NCI-H526 treated with DMSO at 0.1 percent for 48 hours (cell line): ENCODE measurements at regions not wholly inside any gene's neighbourhood (a gene's known extent, or its start where the extent isn't known, plus 50 kb on each side); places are given as distances from the start of the nearest gene placed in this dataset.

ENCODE experiments used
- DNase-seq: peaks from one replicate; lab custom pipeline; 2025; lab: John Stamatoyannopoulos, UW

DNA sequence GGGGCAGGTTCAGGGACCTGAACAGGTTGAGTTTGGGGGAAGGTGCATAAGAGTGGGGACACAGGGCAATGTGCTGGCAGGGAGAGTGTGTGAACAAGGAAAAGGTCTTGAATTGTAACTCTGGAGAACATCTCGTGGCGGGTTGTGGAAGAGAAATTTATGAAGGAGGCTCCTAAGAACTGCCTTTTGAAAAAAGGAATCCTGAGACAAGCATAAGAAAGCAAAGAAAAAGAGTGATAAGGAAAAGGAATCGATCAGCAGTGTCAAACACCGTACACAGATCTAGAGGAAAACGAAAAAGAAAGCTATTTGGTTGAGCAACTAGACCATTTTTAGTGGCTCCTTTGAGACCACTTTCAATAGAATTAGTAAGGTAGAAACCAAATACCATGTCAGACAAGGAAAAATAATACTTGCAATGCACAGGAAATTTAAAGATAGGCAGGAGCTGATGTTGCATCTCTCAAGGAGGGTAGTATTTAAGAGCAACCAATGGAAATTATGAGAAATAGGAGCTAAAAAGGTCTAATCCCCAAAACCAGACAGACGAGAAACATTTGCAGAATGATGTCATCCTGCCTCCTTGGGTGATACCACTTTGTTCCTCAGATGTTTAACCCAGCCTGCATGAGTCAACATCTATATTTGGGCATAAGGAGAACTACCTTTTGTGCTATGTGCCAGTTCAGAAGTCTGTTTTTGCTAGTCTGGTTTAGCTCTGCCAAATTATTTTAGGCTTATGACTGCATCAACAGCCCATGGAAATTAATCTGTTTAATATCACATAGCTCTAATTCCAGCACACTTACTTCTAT is 64.5 kb upstream of the STK38L start:
- DNase-seq = no peak

- DNase-seq = no peak
Observed at GRCh38 chr12:27180906-27181505, 63.1 kb upstream of the STK38L start.

DNA sequence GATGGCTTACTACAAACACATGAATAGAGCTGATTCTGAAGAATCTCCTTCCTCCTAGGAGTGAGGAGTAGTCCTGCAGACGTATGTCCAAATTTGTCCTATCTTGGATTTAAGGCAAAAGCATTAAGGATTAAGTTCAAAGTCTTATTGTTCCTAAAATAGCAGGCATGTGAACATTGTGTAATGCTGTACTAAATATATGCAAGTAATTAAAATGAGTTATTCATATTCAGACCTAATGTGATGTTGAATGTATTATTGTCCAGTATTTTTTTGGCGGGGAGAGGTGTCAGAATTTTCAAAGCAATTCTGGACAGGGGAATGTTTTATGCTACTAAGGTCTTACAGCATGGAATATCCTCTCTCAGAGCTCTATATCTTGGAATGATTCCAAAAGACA is 60.7 kb upstream of the STK38L start:
- no peak for DNase-seq

GRCh38 chr12:27185234-27186021 is 58.7 kb upstream of the STK38L start:
- no peak for DNase-seq

- no peak for DNase-seq
Observed at GRCh38 chr12:27186022-27186839, 57.9 kb upstream of the STK38L start.

GRCh38 chr12:27187697-27188096 is 56.4 kb upstream of the STK38L start:
- no peak for DNase-seq

GRCh38 chr12:27190761-27191160 is 53.3 kb upstream of the STK38L start:
- no peak for DNase-seq

DNA sequence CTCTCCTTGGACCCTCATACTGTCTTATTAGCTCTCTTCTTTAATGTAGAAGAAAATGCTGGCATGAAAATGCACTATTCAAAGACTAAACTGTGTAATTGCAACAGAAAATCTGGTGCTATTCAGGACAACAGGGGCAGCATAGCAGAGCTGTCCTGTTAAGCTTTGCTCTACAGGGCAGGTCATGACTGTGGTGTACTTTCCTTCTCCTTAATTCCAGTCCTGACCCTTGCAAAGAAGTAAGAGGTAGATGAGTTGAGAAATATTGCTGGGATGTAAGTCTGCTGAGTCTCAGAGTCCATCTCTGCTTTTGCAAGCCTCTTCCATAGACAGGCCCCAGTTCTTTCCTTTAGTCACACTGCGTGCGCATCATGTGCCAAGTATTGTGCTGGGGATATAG is 52.6 kb upstream of the STK38L start:
- no peak for DNase-seq

- no peak for DNase-seq
Observed at GRCh38 chr12:27192118-27192802, 51.8 kb upstream of the STK38L start.

DNA sequence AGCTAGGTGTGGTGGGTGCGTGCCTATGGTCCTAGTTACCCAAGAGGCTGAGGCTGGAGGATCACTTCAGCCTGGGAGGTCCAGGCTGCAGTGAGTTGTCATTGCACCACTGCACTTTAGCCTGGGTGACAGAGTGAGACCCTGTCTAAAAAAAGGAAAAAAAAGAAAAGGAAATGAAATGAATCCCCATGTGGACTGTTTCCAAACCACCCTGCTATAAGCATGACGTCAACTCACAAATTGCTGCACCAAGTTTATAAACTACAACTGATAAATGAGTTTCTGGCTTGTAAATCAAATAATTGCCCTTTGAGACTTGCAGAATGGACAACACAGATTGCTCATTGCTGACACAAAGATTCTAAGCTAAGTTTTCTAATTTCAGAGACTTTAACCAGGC is 51.0 kb upstream of the STK38L start:
- DNase-seq = no peak

- no peak for DNase-seq
Observed at GRCh38 chr12:27193854-27194544, 50.1 kb upstream of the STK38L start.
